HEK293 (cell line): ENCODE measurements at regions not wholly inside any gene's neighbourhood (a gene's known extent, or its start where the extent isn't known, plus 50 kb on each side); places are given as distances from the start of the nearest gene placed in this dataset.

Source experiments
- CTCF ChIA-PET: fragments of 350-600 bp; formaldehyde crosslinking; extraction: SDS; loops from one replicate; lab custom pipeline; 2021; ENCODE audit warnings: antibody characterized with exemption; lab: Yijun Ruan, JAX
- POLR2A ChIA-PET: fragments of 300-600 bp; formaldehyde crosslinking; extraction: SDS; loops from one replicate; lab custom pipeline; 2020; ENCODE audit warnings: antibody characterized with exemption, inconsistent platforms; lab: Yijun Ruan, JAX
- H3K27ac ChIP-seq: fragments of 200-500 bp; sonication (Bioruptor generic); 2 replicates; pipeline ENCODE4 v1.5.1; 2014; ENCODE audit warnings: low read depth, low read length, control low read depth, inconsistent platforms; ENCODE audit errors: extremely low read depth
- H3K36me3 ChIP-seq, 2 experiments: fragments of 200-500 bp in 1 of 2; sonication (Bioruptor generic) in 1 of 2; 1 replicate in 1 of 2; 2 replicates in 1 of 2; pipeline ENCODE4 v1.5.1; 2014 to 2017; ENCODE audit warnings: inconsistent platforms in 2 of 2, low read length in 2 of 2; ENCODE audit not compliant: control insufficient read depth in 2 of 2, insufficient read depth in 1 of 2
- H3K4me1 ChIP-seq: fragments of 200-500 bp; sonication (Bioruptor generic); 2 replicates; pipeline ENCODE4 v1.5.1; 2014; ENCODE audit warnings: mild to moderate bottlenecking, low read length, inconsistent platforms; ENCODE audit not compliant: control insufficient read depth, insufficient read depth
- H3K4me3 ChIP-seq: 2 replicates; pipeline ENCODE4 v1.5.1; 2011; ENCODE audit warnings: low read depth, mild to moderate bottlenecking, control low read depth, low read length, moderate library complexity
- H3K9me3 ChIP-seq: fragments of 200-500 bp; sonication (Bioruptor generic); 2 replicates; pipeline ENCODE4 v1.5.1; 2014; ENCODE audit warnings: low read depth, low read length, inconsistent platforms; ENCODE audit not compliant: control insufficient read depth, insufficient read depth
- AEBP2 ChIP-seq: fragments of 450-650 bp; formaldehyde crosslinking; IDR thresholded peaks from 2 replicates; pipeline ENCODE4 v1.5.1; 2016; ENCODE audit warnings: missing biosample characterization, missing genetic modification characterization, borderline replicate concordance
- IKZF3 ChIP-seq: fragments of 450-650 bp; IDR thresholded peaks from 2 replicates; pipeline ENCODE4 v1.5.0; 2018; ENCODE audit warnings: missing biosample characterization, mild to moderate bottlenecking, missing genetic modification characterization, moderate library complexity
- KLF16 ChIP-seq: fragments of 450-650 bp; formaldehyde crosslinking; IDR thresholded peaks from 2 replicates; pipeline ENCODE4 v1.5.1; 2017; ENCODE audit warnings: missing biosample characterization, missing genetic modification characterization
- MYNN ChIP-seq: fragments of 450-650 bp; formaldehyde crosslinking; IDR thresholded peaks from 2 replicates; pipeline ENCODE4 v1.5.1; 2016; ENCODE audit warnings: missing biosample characterization, missing genetic modification characterization, borderline replicate concordance
- OSR2 ChIP-seq: fragments of 450-650 bp; formaldehyde crosslinking; IDR thresholded peaks from 2 replicates; pipeline ENCODE4 v1.5.1; 2016; ENCODE audit warnings: missing biosample characterization, missing genetic modification characterization
- OVOL3 ChIP-seq: fragments of 450-650 bp; formaldehyde crosslinking; IDR thresholded peaks from 2 replicates; pipeline ENCODE4 v1.5.1; 2016; ENCODE audit warnings: missing biosample characterization, missing genetic modification characterization
- SCRT2 ChIP-seq: fragments of 450-650 bp; formaldehyde crosslinking; IDR thresholded peaks from 2 replicates; pipeline ENCODE4 v1.5.1; 2016; ENCODE audit warnings: missing biosample characterization, missing genetic modification characterization
- SETDB1 ChIP-seq: IDR thresholded peaks from one replicate; pipeline ENCODE4 v1.6.1; 2017; ENCODE audit warnings: mild to moderate bottlenecking, low read length, moderate library complexity, mixed read lengths; ENCODE audit not compliant: insufficient read length
- TCF7L2 ChIP-seq: IDR thresholded peaks from 2 replicates; pipeline ENCODE4 v1.6.1; 2011; ENCODE audit warnings: low read depth, mild to moderate bottlenecking, inconsistent platforms, low read length, moderate library complexity, borderline replicate concordance
- WT1 ChIP-seq: fragments of 450-650 bp; formaldehyde crosslinking; IDR thresholded peaks from 2 replicates; pipeline ENCODE4 v1.5.1; 2016; ENCODE audit warnings: missing biosample characterization, missing genetic modification characterization
- ZBTB11 ChIP-seq: fragments of 450-650 bp; formaldehyde crosslinking; conservative IDR thresholded peaks from 2 replicates; pipeline ENCODE4 v1.5.1; 2016; ENCODE audit warnings: low read depth, missing biosample characterization, missing genetic modification characterization
- ZBTB17 ChIP-seq: fragments of 450-650 bp; formaldehyde crosslinking; IDR thresholded peaks from 2 replicates; pipeline ENCODE4 v1.5.1; 2016; ENCODE audit warnings: missing biosample characterization, missing genetic modification characterization
- ZBTB26 ChIP-seq: fragments of 450-650 bp; formaldehyde crosslinking; optimal IDR thresholded peaks from 2 replicates; pipeline ENCODE3; 2016; ENCODE audit warnings: missing biosample characterization, mild to moderate bottlenecking, missing genetic modification characterization
- ZNF121 ChIP-seq: fragments of 450-650 bp; formaldehyde crosslinking; IDR thresholded peaks from 2 replicates; pipeline ENCODE4 v1.5.1; 2016; ENCODE audit warnings: missing biosample characterization, missing genetic modification characterization
- ZNF146 ChIP-seq: fragments of 450-650 bp; formaldehyde crosslinking; IDR thresholded peaks from 2 replicates; pipeline ENCODE4 v1.5.1; 2016; ENCODE audit warnings: missing biosample characterization, missing genetic modification characterization
- ZNF2 ChIP-seq: fragments of 450-650 bp; formaldehyde crosslinking; IDR thresholded peaks from 2 replicates; pipeline ENCODE4 v1.5.1; 2016; ENCODE audit warnings: missing biosample characterization, missing genetic modification characterization
- ZNF26 ChIP-seq: fragments of 450-650 bp; formaldehyde crosslinking; IDR thresholded peaks from 2 replicates; pipeline ENCODE4 v1.5.1; 2016; ENCODE audit warnings: missing biosample characterization, missing genetic modification characterization
- ZNF274 ChIP-seq, 2 experiments: fragments of 200-500 bp in 1 of 2; fragments of 450-650 bp in 1 of 2; sonication (Bioruptor generic) in 1 of 2; formaldehyde crosslinking in 1 of 2; IDR thresholded peaks; 2 replicates each; pipeline versions ENCODE4 v1.5.1 to v1.6.1; 2014 to 2016; ENCODE audit warnings: borderline replicate concordance in 1 of 2, inconsistent platforms in 1 of 2, low read length in 1 of 2, missing biosample characterization in 1 of 2, missing genetic modification characterization in 1 of 2
- ZNF324 ChIP-seq: fragments of 450-650 bp; formaldehyde crosslinking; IDR thresholded peaks from 2 replicates; pipeline ENCODE4 v1.5.1; 2016; ENCODE audit warnings: missing biosample characterization, missing genetic modification characterization
- ZNF398 ChIP-seq: fragments of 450-650 bp; formaldehyde crosslinking; IDR thresholded peaks from 2 replicates; pipeline ENCODE4 v1.5.1; 2017; ENCODE audit warnings: missing biosample characterization, missing genetic modification characterization
- ZNF423 ChIP-seq: fragments of 450-650 bp; formaldehyde crosslinking; IDR thresholded peaks from 2 replicates; pipeline ENCODE4 v1.5.1; 2016; ENCODE audit warnings: missing biosample characterization, missing genetic modification characterization
- ZNF426 ChIP-seq: fragments of 450-650 bp; formaldehyde crosslinking; IDR thresholded peaks from 2 replicates; pipeline ENCODE4 v1.5.1; 2017; ENCODE audit warnings: missing biosample characterization, missing genetic modification characterization, mild to moderate bottlenecking, inconsistent platforms, moderate library complexity
- ZNF544 ChIP-seq: fragments of 450-650 bp; formaldehyde crosslinking; IDR thresholded peaks from 2 replicates; pipeline ENCODE4 v1.5.0; 2017; ENCODE audit warnings: missing biosample characterization, missing genetic modification characterization
- ZNF596 ChIP-seq: fragments of 450-650 bp; IDR thresholded peaks from 2 replicates; pipeline ENCODE4 v1.5.0; 2018; ENCODE audit warnings: missing biosample characterization, mild to moderate bottlenecking, missing genetic modification characterization, moderate library complexity
- ZNF621 ChIP-seq: fragments of 450-650 bp; formaldehyde crosslinking; IDR thresholded peaks from 2 replicates; pipeline ENCODE4 v1.5.1; 2017; ENCODE audit warnings: missing biosample characterization, missing genetic modification characterization
- ZNF654 ChIP-seq: fragments of 450-650 bp; formaldehyde crosslinking; IDR thresholded peaks from 2 replicates; pipeline ENCODE4 v1.5.1; 2016; ENCODE audit warnings: low read depth, missing biosample characterization, missing genetic modification characterization
- ZNF670 ChIP-seq: fragments of 450-650 bp; formaldehyde crosslinking; IDR thresholded peaks from 2 replicates; pipeline ENCODE4 v1.5.1; 2016; ENCODE audit warnings: missing biosample characterization, missing genetic modification characterization, low read depth
- ZNF830 ChIP-seq: fragments of 450-650 bp; IDR thresholded peaks from 2 replicates; pipeline ENCODE4 v1.5.0; 2018; ENCODE audit warnings: missing biosample characterization, missing genetic modification characterization, low read depth, mild to moderate bottlenecking, moderate library complexity
- ZNF843 ChIP-seq: fragments of 450-650 bp; formaldehyde crosslinking; IDR thresholded peaks from 2 replicates; pipeline ENCODE4 v1.5.1; 2016; ENCODE audit warnings: missing biosample characterization, missing genetic modification characterization

GRCh38 chr6:8855411-8855810, 420.1 kb upstream of the SLC35B3 start:
- H3K27ac ChIP-seq: no peak overlapping the region
- POLR2A ChIA-PET: no interaction called here
- H3K9me3 ChIP-seq: no peaks in the 10 kb centered on the region
- no peaks in the 10 kb centered on the region for H3K36me3 ChIP-seq
- peaks cover 6% of the 10 kb centered on the region for H3K4me1 ChIP-seq
- no peak overlapping the region for H3K4me3 ChIP-seq
- CTCF ChIA-PET: no interaction called here
- TF ChIP-seq OVOL3 (no peak), ZNF146 (tag by site-specific recombination) (no peak), OSR2 (no peak), TCF7L2 (no peak), WT1 (tag by site-specific recombination) (no peak), ZBTB11 (tag by site-specific recombination) (no peak), ZNF121 (tag by site-specific recombination) (no peak), ZNF544 (tag by site-specific recombination) (no peak), ZBTB17 (tag by site-specific recombination) (no peak), ZNF398 (tag by site-specific recombination) (no peak), ZNF830 (tag by site-specific recombination) (no peak), ZNF2 (no peak), ZNF843 (tag by site-specific recombination) (no peak), ZNF274 (IDR thresholded peaks at IDR 0.05; ENCODE audit: low read length) (no peak), ZNF274 (tag by site-specific recombination; IDR thresholded peaks at IDR 0.05; ENCODE audit: borderline replicate concordance) (no peak), ZNF596 (tag by site-specific recombination) (no peak), MYNN (tag by site-specific recombination) (no peak), ZNF670 (tag by site-specific recombination) (no peak), IKZF3 (no peak), ZNF426 (no peak), ZBTB26 (tag by site-specific recombination) (no peak)
- TF ChIP-seq, all 188 proteins: peak for 0

- POLR2A ChIA-PET: no interaction called here
- no peaks in the 10 kb centered on the region for H3K9me3 ChIP-seq
- no peak overlapping the region for H3K4me3 ChIP-seq
- H3K36me3 ChIP-seq: no peaks in the 10 kb centered on the region
- H3K27ac ChIP-seq: no peak overlapping the region
- CTCF ChIA-PET: interaction anchor here (0.6 kb wide), 1 partner anchor 633 kb away, joined by 3 read pairs; no protein-coding TSS in a partner anchor
- H3K4me1 ChIP-seq: no peaks in the 10 kb centered on the region
- TF ChIP-seq ZNF423 (tag by site-specific recombination) (no peak), ZNF621 (no peak), ZNF654 (tag by site-specific recombination) (no peak), AEBP2 (tag by site-specific recombination) (no peak), ZNF324 (tag by site-specific recombination) (no peak), SETDB1 (no peak), ZNF26 (no peak), SCRT2 (no peak), KLF16 (tag by site-specific recombination) (no peak)
Measured at GRCh38 chr6:8852332-8852731, 417.0 kb upstream of the SLC35B3 start.
